Fibroblast of skin of left quadriceps (primary cell): ENCODE measurements at regions not wholly inside any gene's neighbourhood (a gene's known extent, or its start where the extent isn't known, plus 50 kb on each side); places are given as distances from the start of the nearest gene placed in this dataset.
"Not testable (repeated sequence)": the region's sequence is repeated elsewhere in the genome, so short reads cannot be mapped to it uniquely, and the experiment has no call there.

Experiments
- DNase-seq, 2 experiments: peaks; one replicate each; pipeline ENCODE4 v3.0.0-alpha.2; 2013; ENCODE audit warnings: low read depth in 2 of 2

DNA sequence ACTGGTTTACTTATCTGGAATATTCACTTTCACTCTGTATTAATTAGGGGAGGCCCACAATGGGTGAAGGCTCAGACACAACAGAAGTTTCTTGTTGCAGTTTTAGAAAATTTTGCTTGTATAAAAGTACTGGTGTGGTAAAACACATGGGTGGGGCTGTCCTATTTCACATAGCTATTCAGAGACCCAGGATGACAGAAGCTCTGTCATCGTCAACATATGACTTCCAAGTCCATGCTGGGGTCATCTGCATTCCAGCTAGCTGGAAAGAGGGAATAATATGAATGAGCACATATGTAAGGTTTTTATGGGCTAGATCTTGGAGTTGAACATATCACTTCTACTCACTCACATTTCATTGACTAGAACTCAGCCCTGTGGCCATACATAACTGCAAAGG, 166.4 kb upstream of the KCTD3 start:
- DNase-seq, result no peak

DNA sequence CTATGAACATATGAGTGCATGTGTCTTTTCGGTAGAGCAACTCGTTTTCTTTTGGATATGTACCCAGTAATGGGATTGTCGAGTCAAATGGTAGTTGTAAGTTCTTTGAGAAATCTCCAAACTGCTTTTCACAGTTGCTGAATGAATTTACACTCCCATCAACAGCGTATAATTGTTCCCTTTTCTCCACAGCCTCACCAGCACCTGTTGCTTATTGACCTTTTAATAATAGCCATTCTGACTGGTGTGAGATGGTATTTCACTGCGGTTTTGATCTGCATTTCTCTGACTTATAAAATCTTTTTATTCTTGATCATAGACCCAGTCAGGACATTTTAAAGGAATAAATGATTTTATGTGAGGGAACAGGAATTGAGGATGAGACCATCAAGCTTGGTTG, 165.0 kb upstream of the KCTD3 start:
- no peak for DNase-seq

DNA sequence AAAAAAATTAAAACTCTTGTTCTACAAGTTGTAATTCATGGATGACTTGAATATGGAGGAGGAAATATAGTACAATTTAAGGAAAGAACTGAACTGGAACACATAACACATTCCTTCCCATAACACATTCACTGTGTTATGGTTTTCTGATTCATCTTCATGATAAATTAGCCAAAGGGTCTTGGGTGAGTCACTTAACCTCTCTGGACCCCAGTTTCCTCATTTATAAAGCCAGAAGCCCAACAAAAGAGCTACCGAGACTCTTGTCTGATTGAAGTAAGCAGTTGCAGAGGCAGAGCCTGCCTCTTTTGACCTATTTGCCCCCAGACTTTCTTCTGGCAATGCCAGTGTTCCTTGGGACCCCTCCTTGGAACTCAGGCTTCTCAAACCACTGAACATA, 161.9 kb upstream of the KCTD3 start:
- DNase-seq, result no peak

DNA sequence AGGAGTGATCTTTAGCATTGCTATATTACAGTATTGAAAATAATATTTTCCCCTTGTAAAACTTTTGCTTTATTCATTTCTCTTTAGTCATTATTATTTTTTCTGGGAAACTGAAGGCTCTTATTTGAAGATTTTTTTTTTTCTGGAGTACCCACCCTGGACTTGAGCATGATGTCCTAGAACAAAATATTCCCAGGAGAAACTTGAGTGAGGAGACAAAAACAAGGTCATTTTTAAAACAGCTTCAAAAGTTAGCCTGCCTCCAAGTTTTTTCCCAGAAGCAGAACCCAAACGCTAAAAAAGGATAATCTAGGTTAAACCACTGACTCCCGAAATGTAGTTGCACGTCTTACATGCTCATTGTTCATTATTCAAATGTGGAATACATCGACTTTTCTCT, 160.2 kb upstream of the KCTD3 start:
- no peak for DNase-seq

DNA sequence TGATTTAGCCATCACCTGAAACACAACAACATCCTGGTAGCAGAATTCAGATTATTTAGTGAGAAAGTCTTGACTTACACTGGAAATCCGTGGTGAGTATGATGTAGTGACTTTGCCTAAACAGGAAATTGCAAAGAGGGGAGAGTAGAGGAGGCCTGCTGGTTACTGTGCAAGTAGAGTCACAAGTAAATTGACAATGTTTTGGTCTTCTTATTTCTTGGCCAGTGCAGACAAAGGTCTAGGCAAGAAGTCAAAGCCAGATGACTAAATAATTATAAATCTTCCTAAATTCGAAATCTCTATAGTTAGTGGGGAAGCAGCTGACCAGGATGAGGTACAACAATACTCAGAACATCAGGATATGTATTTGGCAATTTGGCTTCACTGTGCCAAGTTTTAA, 159.5 kb upstream of the KCTD3 start:
- no peak for DNase-seq

DNA sequence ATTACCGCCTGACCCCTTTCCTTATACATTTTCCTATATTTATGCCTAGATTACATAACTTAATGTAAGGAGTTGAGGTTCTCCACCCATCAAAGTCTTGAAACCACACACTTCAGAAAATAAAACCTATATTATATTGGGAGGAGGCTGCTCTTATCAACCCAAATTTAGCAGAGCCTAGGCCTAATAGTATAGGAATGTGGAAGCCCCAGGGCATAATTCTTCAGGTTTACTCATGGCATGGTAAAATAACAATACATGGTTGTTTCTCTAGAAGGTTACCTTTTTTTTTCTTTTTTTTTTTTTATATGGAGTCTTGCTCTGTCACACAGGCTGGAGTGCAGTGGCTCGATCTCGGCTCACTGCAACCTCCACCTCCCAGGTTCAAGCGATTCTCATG, 157.6 kb upstream of the KCTD3 start:
- not testable (repeated sequence) for DNase-seq

DNA sequence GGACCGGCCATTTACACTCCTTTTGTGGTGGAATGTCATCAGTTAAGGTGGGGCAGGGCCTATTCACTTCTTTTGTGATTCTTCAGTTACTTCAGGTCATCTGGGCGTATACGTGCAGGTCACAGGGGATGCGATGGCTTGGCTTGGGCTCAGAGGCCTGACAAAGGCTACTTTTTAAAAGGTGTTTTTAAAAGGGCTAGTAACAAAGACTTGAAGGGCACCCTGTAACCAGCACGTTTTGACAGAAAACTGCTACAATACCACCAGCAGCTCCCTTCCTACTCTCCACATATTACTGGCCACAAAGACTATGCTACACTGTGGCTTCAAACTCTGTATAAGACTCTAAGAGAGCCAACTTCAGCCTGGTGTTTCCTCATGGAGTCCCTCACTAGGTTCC, 151.6 kb upstream of the KCTD3 start:
- DNase-seq, result not testable (repeated sequence)

DNA sequence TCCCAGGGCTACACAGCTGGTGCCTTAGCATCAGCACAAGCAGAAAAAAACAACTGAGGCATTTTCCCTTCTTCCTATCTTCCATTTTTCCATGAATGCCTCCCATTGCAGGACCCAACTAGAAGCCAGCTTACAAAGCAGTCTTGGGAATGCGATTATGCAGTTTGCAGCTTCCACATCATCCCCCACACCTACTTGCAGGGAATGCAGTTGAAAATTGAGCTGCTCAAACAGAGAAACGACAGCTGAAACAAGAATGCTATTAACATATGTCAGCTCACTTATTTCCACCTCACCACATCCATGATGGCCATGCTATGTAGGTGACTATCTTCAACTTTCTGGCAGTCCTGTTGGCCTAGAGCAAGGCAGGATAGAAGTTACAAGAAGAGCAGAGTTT, 150.6 kb upstream of the KCTD3 start:
- DNase-seq, result no peak

DNA sequence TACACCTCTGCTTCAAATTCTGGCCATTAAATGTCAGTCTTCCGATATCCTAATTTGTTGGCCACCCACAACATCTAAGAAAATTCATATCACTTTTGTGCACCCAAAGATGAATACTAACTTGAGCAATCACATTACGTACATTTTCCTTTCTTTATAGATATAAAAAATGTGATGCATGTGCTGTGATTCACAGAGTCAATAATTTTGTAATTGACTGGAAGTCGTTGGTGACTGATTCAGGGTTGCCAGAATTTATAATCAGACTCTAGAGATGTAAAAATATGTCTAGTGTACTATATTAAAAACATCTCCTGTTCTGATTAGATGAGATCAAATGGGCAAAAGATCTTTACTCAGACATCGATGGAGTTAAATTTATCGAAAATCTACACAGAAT, 150.0 kb upstream of the KCTD3 start:
- DNase-seq, result peak in 1 of 2 experiments; percentile 25

DNA sequence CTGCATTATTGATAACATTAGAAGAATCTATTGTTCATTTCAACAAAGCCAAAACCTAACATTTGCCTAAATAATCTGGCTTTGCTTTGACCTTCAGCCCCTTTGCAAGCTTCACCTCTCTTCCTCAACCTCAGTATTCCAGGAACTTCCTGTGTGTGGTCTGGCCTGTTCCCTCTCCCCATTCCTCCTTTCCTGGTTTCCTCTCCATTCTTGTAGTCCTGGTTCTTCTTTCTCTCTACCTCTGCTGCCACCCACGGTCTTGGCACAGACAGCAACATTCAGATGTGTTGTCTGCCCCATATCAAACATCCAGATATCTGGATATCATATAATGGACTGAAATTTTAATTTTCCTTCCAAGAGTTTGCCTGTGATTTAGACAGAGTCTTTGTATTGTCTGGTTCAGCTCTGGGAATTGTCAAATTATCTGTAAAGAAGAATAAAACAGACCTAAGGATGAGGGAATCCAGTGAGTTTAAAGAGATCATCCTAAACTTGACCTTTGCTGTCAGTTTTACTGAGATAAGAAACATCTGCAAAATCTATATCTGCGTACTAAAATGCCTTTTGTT, 148.1 kb upstream of the KCTD3 start:
- DNase-seq, result no peak

DNA sequence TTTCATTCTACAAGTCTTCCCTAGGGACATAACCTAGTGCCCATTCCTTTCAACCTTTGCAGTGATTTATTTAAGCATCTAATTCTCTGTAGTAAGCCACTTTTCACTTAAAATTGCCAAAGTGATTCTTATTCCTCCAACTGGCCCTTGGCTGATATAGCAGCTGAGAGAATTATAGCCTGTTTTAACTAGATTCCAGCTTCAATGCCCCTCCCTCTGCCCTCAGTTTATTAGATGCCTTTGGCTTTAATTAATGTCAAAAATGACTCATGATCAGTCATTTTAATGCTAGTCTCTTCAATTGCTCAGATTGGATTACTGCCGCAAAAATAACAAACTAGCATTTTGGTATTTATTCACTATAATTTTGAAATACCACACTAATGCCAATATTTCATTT, 145.4 kb upstream of the KCTD3 start:
- peak in 1 of 2 experiments; percentile 14 for DNase-seq

DNA sequence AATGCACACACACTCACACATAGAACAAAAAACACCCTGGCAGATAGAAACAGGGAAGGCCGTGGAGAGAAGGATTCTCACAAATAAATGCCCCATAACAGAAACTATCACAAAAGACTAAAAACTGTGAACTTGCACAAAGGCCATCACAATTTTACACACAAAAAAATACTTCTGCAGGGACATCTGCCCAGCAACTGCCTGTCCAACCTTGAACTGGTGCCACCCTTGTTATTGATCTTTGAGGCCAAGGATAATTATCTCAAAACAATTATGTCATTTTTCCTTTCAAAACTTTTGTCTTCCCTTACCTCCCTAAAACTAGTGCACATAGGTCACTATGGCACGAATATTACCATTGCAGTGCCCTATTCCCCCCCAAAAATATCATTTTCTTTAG, 143.8 kb upstream of the KCTD3 start:
- no peak for DNase-seq

DNA sequence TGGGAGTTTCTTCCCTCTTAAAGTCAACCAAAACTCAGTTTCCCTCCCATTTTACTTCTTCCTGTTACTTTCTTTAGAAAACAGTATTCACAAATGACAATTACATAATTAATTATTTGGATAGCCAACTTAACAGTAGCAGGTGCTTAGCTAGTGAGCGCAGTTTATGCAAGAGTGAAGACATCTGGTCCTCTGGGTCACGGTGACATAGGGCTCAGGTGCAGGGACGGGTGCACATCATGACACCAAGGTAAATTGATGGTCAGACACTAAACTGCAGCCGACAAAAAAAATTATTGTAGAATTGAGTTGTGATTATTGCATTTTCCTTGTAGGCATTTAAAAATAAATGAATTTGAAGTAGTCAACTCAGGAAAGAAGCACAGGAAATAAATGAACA, 142.0 kb upstream of the KCTD3 start:
- no peak for DNase-seq

DNA sequence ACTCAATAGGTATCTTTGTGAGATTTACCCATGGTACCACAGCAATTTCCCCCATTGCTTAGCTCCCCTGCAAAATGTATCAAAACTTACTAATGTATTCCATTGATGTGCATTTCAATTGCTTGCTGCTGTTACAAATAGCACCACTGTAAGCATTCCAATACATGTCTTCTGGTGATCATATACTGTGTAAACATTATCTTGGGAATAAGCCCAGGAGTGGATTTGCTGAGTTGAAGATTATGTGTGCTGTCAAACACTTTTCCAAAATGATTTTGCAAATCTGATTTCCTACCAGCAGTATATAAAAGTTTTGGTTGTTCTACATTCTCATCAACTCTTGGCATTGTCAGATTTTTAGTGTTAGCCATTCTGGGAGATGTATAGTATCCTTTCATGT, 141.0 kb upstream of the KCTD3 start:
- no peak for DNase-seq

DNA sequence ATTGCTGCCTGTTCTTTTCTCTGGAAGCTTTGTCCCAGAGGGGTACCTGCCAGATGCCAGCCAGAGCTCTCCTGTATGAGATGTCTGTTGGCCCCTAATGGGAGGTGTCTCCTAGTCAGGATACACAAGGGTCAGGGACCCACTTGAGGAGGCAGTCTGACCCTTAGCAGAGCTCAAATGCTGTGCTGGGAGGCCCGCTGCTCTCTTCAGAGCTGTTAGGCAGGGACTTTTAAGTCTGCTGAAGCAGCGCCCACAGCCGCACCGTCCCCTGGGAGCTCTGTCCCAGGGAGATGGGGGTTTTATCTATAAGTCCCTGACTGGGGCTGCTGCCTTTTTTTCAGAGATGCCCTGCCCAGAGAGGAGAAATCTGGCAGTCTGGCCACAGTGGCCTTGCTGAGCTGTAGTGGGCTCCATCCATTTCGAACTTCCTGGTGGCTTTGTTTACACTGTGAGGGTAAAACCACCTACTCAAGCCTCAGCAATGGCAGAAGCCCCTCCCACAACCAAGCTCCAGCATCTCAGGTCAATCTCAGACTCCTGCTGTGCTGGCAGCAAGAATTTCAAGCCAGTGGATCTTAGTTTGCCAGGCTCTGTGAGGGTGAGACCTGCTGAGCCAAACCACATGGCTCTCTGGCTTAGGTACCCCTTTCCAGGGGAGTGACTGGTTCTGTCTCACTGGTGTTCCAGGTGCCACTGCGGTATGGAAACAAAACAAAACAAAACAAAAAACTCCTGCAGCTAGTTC, 134.4 kb upstream of the KCTD3 start:
- not testable (repeated sequence) for DNase-seq

DNA sequence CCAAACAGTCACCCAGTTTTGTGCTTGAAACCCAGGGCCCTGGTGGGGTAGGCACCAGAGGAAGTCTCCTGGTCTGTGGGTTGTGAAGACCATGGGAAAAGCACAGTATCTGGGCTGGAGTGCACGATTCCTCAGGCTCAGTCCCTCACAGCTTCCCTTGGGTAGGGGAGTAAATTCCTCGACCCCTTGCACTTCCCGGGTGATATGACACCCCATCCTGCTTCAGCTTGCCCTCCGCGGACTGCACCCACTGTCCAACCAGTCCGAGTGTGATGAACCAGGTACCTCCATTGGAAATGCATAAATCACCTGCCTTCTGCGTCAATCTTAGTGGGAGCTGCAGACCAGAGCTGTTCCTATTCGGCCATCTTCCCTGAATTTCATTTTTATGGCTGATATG, 133.9 kb upstream of the KCTD3 start:
- no peak for DNase-seq

DNA sequence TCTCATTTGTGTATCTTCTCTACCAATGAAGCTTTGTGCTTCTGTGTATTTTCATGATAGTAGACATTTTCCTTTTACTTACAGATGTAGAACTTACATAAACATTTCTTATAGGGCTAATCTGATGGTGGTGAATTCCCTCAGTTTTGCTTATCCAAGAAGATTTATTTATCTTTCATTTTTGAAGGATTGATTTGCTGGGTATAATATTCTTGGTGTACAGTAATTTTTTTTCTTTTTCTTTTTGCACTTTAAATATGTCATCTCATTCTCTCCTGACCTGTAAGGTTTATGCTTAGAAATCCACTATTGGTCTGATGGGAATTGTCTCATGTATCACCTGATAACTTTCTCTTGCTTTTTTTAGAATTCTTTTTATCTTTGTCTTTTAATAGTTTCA, 127.6 kb upstream of the KCTD3 start:
- DNase-seq, result no peak

DNA sequence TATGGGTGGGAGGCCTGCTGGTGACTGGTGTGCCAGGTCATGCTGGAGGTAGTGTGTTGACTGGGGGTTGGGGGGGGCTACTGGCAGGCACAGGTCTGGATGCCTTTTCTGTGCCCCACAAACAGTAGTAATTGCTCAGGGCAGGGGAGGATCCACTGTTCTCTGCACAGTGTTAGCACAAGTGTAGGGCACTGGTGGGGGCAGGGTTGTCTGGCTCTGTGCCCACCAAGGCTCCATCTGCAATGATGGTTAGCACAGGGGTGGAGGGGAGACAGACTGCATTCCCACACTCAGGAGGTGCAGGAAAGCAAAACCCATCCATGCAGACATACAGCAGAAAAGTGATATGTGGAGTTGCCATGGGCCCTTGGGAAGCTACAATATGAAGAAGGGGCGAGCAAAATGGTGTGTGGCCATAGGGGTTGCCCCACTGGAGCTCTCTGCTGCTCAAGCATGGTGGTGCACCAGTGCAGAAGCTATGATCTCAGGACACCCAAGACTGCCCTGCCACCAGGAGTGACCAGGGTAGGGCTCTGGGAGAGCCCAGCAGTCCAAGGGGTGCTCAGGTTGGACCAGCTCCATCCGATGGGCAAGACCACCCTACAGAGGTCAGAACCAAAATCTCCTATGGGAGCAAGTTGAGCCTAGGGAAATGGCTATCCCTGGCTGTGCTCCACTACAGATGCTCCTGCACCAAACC, 122.2 kb upstream of the KCTD3 start:
- DNase-seq, result no peak

DNA sequence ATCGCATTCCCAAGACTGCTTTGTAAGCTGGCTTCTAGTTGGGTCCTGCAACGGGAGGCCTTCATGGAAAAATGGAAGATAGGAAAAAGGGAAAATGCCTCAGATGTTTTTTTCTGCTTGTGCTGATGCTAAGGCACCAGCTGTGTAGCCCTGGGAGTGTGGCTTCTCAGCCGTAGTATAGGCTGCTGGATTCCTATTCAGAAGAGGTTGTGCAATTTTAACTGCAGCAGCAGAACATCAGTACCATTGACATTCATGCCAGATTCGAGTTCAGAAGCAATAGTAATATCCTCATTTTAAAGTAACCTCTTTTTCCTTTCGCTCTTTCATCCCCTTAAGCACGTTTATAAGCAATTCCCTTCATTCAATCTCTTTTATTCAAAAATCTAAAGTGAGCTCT, 119.1 kb upstream of the KCTD3 start:
- peak in 1 of 2 experiments; percentile 16 for DNase-seq

DNA sequence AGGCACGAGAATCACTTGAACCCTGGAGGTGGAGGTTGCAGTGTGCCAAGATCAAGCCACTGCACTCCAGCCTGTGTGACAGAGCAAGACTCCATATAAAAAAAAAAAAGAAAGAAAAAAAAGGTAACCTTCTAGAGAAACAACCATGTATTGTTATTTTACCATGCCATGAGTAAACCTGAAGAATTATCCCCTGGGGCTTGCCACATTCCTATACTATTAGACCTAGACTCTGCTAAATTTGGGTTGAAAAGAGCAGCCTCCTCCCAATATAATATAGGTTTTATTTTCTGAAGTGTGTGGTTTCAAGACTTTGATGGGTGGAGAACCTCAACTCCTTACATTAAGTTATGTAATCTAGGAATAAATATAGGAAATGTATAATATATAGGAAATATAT, 118.0 kb upstream of the KCTD3 start:
- not testable (repeated sequence) for DNase-seq

DNA sequence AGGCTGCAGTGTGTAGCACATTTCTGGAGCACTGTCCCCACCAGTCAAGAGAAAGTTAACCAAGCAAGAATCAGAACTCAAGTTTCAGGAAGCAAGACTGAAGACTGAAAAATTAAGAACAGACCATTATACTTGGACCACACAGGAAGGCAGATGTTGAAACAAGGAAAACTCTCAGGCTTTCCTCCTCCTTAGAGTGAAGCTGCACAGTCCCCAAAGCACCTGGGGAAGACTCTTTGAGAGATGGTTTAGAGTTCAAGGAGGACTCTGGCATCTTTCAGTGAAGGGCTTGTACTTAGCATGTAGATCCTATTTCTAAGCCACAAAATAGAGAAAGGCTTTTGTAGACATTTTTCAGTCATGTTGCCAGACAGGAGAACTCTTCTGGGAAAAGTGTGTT, 113.7 kb upstream of the KCTD3 start:
- DNase-seq, result no peak

DNA sequence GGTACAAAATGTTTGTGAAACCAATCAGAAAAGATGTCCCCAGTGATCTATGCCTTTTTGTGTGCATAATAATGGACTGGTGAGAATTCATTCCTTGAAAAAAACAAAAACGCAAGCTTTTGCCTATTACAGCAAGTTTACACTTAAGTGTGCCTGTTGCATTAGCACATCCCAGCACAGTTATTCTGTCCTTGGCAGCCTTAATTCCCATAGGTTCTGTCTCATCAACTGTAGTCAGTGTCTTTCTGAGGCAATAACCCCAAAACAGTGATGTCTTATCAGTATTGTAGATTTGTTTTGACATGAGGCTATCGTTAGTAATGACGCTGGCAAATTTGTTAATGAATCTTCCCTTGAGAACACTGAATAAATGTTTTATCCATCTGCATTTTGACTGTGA, 109.9 kb upstream of the KCTD3 start:
- no peak for DNase-seq

DNA sequence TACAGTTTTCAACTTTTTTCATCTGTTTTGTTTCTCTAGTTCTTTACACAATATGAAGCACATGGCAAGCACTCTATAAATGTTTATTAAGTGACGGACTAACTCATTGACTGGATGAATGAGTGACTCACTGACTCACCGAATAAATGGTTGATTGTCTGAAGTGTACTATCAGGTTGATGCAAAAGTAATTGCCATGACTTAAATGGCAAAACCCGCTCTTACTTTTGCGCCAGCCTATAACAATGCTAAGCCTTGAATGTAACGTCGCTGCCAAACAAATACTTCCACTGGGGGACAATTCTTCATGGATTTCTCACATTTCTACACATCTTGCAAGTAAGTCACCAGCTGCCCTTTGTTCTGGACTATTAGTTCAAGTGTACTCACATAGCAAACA, 109.0 kb upstream of the KCTD3 start:
- no peak for DNase-seq
